ENCODE measurements at regions not wholly inside any gene's neighbourhood (a gene's known extent, or its start where the extent isn't known, plus 50 kb on each side); places are given as distances from the start of the nearest gene placed in this dataset.

DNA sequence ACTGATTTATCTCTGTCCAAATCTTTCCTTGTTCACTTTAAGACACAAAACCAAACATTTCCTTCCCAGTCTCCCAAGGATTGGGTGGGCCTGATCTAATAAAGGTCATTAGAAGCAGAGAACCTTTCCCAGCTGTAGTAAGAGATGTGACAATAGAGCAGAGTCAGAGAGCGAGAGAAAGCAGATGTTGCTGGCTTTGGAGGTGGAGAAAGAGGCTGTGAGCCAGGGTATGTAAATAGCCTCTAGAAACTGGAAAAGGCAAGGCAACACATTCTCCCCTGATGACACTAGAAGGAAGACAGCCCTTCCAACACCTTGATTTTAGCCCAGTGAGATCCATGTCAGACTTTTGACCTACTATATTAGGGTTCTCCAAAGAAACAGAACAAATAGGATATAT, 337.5 kb upstream of the CASK start:
- H3K4me3 ChIP-seq (ENCODE audit: low read length): no peak overlapping the region
- TF ChIP-seq, protein P1, sequence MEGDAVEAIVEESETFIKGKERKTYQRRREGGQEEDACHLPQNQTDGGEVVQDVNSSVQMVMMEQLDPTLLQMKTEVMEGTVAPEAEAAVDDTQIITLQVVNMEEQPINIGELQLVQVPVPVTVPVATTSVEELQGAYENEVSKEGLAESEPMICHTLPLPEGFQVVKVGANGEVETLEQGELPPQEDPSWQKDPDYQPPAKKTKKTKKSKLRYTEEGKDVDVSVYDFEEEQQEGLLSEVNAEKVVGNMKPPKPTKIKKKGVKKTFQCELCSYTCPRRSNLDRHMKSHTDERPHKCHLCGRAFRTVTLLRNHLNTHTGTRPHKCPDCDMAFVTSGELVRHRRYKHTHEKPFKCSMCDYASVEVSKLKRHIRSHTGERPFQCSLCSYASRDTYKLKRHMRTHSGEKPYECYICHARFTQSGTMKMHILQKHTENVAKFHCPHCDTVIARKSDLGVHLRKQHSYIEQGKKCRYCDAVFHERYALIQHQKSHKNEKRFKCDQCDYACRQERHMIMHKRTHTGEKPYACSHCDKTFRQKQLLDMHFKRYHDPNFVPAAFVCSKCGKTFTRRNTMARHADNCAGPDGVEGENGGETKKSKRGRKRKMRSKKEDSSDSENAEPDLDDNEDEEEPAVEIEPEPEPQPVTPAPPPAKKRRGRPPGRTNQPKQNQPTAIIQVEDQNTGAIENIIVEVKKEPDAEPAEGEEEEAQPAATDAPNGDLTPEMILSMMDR (conservative IDR thresholded peaks at IDR 0.05; ENCODE audit: low read depth, low read length): no peak
- DNase-seq (ENCODE audit: low read depth): no peak

DNA sequence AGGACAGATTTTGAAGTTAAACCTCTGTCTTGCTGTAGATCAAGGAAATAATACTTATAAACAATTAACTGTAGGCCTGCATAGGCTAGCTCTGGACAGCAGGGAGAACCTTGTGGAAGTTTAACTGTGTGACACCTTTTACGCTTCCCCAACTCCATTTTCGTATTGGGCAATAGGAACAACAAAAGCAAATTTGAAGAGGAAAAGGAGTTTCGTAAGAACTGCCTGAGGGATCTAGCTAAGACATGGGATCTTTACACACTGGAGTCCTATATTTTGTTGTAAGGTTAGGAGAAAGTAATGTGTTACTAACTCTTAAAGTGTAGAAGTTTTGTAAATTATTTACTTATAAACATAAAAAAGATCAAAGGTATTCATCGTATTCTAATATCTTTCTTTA, 324.9 kb upstream of the CASK start:
- no peak overlapping the region for H3K4me3 ChIP-seq (ENCODE audit: low read length)
- TF ChIP-seq, protein P1 (conservative IDR thresholded peaks at IDR 0.05; ENCODE audit: low read depth, low read length): no peak
- DNase-seq (ENCODE audit: low read depth): no peak

DNA sequence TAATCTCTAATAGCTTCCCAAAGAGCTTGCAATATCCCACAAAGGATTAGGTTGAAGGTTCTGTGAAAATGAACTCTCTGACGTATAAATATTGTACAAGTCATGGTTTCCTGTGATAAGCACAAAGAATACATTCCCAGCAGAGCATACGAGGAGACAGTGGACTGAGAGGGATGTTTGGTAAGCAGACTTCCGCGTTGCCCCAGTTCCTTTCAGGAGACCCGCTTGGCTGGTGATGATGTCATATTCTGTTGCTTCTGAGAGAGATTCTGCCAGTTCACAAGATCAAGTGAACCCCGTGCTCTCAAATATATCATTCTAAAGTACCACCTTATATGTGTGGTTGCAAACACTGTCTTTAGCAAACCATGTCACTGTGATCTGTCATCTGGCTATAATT, 323.9 kb upstream of the CASK start:
- H3K4me3 ChIP-seq (ENCODE audit: low read length): no peak overlapping the region
- DNase-seq (ENCODE audit: low read depth): no peak
- TF ChIP-seq, protein P1 (conservative IDR thresholded peaks at IDR 0.05; ENCODE audit: low read depth, low read length): no peak

DNA sequence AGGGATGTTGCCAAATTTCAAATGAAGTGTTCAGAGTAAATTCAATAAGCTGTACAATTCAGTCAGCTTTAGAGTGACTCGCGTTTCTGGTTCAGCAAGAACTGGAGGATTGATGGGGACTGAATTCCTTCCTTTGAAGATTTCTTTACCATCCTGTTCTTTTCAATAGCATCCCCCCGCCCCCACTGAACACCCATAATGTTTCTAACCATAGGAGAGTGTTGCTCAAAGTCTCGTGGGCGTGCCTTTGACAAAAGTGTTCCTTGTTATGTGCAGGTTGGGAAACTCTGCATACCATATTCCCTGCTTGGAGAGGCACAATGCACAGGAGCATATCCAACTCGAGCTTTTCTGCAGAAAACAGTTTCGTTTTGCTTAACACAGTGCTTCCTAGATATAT, 323.5 kb upstream of the CASK start:
- DNase-seq (ENCODE audit: low read depth): no peak
- TF ChIP-seq, protein P1 (conservative IDR thresholded peaks at IDR 0.05; ENCODE audit: low read depth, low read length): no peak
- H3K4me3 ChIP-seq (ENCODE audit: low read length): no peak overlapping the region

DNA sequence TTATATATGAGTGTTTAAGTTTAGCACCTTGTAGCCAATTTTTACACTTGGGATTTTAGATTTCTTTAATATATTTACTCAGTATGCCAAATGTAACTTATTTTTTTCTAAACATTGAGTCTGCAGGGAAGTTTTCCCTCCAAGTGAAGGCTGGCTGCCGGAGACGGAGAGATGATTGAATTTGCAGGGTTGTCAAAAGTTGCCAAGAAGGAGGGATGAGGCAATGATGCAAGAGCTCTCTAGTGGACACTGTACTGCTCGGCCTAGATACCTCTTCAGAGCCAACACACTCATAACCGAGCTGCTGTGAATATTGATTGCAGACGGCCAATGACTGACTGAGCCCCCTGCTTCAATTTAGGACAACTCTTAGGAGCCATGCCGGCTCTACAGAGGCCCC, 318.6 kb upstream of the CASK start:
- TF ChIP-seq, protein P1 (conservative IDR thresholded peaks at IDR 0.05; ENCODE audit: low read depth, low read length): no peak
- H3K4me3 ChIP-seq (ENCODE audit: low read length): no peak overlapping the region
- DNase-seq (ENCODE audit: low read depth): no peak

DNA sequence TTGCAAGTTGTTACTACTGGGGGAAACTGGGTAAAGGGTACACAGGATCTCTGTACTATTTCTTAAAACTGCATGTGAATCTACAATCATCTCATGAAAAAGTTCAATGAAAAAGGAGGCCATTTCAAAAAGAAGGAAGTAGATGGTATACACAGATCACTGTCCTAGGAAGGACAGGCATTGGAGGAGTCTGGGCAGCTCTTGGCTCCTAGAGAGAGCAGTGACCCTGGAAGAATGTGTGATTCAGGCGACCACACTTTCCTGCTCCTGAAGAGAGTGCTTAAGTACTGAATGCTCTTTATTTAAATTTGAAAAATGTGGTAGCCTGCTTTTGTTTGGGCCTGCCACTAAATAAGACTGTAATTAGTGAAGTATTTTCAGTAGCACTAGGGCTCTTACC, 318.1 kb upstream of the CASK start:
- no peak overlapping the region for H3K4me3 ChIP-seq (ENCODE audit: low read length)
- TF ChIP-seq, protein P1 (conservative IDR thresholded peaks at IDR 0.05; ENCODE audit: low read depth, low read length): no peak
- no peak for DNase-seq (ENCODE audit: low read depth)

DNA sequence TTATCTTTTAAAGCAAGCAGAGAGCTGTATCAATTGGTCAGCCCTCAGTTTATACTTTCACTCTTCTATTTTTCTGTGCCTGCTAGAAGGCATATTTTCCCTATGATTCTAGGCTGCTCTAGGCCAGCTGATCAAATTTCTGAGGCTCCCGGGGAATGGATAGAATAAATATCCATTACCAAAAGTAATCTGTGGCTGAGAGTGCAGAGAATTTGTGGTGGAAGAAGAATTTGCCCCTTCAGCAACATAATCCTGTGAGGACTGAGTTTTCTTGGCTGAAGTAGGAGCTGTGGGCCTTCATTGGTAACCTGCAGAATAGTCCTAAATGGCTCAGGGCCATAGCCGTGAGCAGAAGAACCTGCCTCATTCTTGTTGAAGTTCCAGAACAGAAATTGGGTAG, 314.6 kb upstream of the CASK start:
- TF ChIP-seq, protein P1 (conservative IDR thresholded peaks at IDR 0.05; ENCODE audit: low read depth, low read length): no peak
- no peak for DNase-seq (ENCODE audit: low read depth)

More for the DNA sequence above, 314.6 kb upstream of the CASK start:
- no peak overlapping the region for H3K4me3 ChIP-seq (ENCODE audit: low read length)
